PC-3 (cell line): ENCODE measurements at regions not wholly inside any gene's neighbourhood (a gene's known extent, or its start where the extent isn't known, plus 50 kb on each side); places are given as distances from the start of the nearest gene placed in this dataset.

ENCODE experiments used
- CTCF ChIP-seq: fragments of 300-600 bp; sonication (generic); conservative IDR thresholded peaks from 2 replicates; pipeline ENCODE4 v1.5.1; 2017; ENCODE audit warnings: antibody characterized with exemption, low read depth, mild to moderate bottlenecking, low read length
- EZH2 ChIP-seq: fragments of 300-600 bp; sonication (generic); IDR thresholded peaks from one replicate; pipeline ENCODE4 v1.6.1; 2017; ENCODE audit warnings: antibody characterized with exemption, mild to moderate bottlenecking, low read length; ENCODE audit not compliant: unreplicated experiment

- no peak for TF ChIP-seq EZH2
- no peak for TF ChIP-seq CTCF
Observed at GRCh38 chr12:59446116-59446515, 149.7 kb upstream of the SLC16A7 start.
